Astrocyte of the spinal cord (primary cell): ENCODE measurements at regions not wholly inside any gene's neighbourhood (a gene's known extent, or its start where the extent isn't known, plus 50 kb on each side); places are given as distances from the start of the nearest gene placed in this dataset.
"Not testable (repeated sequence)": the region's sequence is repeated elsewhere in the genome, so short reads cannot be mapped to it uniquely, and the experiment has no call there.

Experiments used
- DNase-seq: peaks from one replicate; pipeline ENCODE4 v3.0.0; 2011; ENCODE audit warnings: low read depth, low spot score
- H3K4me3 ChIP-seq: 2 replicates; pipeline ENCODE4 v1.5.1; 2011; ENCODE audit warnings: low read depth, mild to moderate bottlenecking, low read length, moderate library complexity
- in situ Hi-C: cut with HindIII; loops from 2 replicates; pipeline ENCODE4 v1.10.0; 2017; ENCODE audit warnings: low sequenced_read_pairs

DNA sequence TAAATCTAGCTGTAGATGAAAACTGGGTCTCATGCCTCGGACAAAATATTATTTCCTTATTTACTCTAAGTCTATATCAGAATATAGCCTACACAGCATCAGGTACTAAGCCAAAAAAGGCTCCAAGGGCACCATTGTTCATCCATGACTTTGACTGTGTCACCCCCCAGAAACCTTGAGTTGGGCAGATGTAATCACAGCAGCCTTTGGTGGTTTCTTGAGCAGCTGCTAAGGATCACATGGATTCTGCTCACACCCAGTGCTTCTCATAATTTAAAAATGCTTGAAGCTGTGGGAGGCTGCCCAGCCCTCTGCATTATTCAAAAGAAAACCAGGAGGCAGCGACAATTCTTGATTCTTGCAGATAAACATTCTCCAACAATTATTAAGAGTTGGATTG, 293.5 kb upstream of the PLGLB2 start:
- in situ Hi-C loops, H3K4me3 ChIP-seq: not testable (repeated sequence)
- peak; percentile 65 for DNase-seq

DNA sequence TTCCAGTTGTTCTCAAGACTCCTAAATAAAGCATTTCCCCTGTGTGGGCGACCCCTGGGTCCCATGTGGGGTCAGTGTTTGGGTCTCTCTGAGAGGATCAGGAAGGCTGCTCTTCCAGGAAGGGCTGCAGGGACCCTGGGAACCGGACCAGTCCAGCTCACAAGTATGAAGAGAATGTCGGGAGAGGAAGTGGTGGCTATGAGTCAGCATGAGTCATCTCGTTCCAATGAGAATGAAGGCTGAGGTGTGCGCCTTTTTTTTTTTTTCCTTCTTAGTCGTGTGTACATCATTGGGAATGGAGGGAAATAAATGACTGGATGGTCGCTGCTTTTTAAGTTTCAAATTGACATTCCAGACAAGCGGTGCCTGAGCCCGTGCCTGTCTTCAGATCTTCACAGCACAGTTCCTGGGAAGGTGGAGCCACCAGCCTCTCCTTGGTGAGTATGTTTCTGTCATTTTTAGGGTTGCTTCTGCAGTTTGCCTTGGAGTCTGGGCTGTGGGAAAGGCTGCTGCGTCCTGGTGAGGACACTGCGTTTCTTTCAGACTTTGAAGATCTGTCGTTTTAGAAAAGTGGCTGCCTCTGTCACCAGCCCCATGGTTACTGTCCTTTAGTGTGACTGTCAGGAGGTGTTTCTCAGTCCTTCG, 292.6 kb upstream of the PLGLB2 start:
- peak overlapping the region; percentile 49 for H3K4me3 ChIP-seq
- in situ Hi-C loops, DNase-seq: not testable (repeated sequence)

DNA sequence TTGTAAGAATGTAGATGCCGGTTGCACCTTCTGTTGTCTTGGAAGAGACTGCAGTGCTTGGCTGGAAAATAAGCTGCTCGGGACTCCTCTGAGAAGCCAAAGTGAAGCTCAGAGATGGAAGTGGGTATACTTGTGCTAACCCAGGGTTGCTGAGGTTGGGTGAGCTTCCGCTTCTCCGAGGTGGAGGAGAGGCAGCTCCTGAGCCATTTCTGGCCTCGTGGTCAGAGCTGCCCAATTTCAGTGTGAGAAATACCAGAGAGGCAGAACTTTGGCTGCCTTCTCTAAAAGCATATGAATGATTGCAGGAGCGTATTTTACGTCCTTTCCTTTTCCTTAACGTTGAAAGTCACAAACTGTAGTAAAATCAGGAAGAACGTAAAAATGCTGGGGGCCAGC, 292.0 kb upstream of the PLGLB2 start:
- in situ Hi-C loops, DNase-seq: not testable (repeated sequence)
- H3K4me3 ChIP-seq: peak overlapping the region; percentile 49

DNA sequence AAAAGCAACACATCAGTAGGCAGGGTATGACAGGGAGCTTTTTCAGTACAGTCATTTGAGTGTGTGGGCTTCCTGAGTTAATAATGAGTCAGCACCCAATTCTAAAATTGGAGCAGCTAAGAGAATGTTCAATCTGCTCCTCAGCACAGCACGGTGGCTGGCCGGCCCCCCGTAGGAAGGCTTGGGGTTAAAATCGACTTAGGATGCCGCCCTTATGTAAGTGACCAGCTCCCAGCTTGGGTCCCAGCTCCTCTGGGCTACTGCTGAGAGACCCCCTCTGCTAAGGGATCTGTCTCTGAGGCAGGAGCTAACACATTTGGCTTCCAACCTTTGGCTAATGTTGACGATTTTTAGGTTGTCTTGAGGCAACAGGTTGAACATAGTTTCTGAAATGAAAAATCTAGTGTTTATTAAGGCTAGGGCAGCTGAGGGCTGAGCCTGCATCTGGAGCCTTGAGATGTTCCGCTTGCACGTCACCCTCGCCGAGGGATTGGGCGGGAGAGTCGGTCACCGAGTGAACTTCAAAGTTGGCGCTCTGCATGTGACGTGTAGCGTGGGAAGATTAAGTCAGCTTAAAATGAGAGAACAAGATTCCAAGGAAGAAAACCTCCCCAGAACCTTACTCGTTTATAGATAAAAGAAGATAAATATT, 291.3 kb upstream of the PLGLB2 start:
- in situ Hi-C loops: not testable (repeated sequence)
- H3K4me3 ChIP-seq: peak overlapping the region; percentile 48
- peak; percentile 57 for DNase-seq

DNA sequence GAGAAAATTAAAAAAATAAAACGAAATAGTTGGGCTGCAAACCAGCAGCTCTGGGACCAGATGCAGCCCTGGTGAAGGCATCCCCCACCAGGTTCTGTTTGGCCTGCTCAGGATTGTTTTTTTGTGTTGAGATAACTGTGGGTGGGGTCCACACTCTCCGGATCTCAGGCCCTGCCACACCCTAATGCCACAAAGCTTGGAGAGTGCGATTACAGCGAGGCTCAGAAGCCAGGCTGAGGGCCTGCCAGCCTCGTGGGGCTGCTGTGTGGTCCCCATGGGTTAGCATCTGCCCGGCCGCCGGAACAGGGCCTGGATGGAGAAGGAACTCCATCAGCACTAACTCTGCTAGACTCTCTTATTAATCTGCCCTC, 290.8 kb upstream of the PLGLB2 start:
- DNase-seq, H3K4me3 ChIP-seq, in situ Hi-C loops: not testable (repeated sequence)

DNA sequence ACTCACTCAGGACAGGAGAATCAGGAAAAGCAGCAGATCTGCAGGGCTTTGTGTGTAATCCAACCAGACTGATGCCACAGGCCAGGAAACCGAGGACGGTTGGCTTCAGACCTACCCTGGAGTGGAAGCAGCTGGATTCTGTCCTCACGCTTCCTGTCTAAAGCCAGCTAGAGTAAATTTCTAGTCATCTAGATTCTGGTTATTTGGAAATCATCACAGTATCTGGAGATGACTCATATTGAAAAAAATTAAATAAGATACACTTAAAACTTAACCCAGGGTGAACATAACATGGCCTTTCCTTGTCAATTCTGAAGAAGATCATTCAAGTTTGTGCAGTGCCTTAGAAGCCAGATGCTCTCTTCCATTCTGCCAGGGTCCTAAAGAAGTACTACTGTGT, 288.9 kb upstream of the PLGLB2 start:
- DNase-seq, H3K4me3 ChIP-seq, in situ Hi-C loops: not testable (repeated sequence)

DNA sequence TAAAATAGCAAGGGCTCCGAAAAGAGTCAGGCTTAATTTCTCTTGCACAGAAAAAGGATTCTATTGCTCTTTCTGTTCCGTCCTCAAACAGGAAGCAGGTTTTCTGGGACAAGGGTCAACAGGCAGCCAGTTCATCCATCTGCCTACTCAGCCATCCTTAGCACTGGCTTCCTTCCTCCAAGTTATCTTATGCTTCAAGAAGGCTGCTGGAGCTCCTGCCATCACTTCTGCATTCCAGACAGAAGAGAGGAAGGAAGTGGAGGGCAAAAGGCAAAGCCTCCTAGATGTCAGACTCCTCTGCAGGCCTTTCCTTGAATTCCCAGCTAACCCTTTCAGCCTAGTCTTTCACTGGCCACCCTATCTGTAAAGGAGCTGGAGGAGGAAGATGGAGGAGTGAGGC, 287.8 kb upstream of the PLGLB2 start:
- H3K4me3 ChIP-seq, in situ Hi-C loops, DNase-seq: not testable (repeated sequence)

DNA sequence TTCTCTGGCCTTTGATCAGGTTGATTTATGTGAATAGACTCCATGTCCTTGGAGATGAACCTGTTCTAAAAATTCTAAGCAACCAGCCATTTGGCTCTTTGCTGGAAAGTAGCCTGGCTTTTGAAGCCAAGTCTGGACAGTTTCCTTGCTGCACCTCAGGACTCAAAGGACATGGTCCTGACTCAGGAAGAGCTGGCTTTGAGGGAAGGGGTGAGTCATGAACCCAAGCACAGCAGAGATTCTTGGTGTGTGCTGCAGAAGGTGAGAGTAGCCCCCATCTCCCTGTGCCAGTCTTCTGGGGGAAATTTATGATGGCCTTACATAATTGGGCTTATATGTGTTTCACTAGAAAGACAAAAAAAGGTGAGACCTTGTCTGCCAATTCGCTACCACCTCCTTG, 287.2 kb upstream of the PLGLB2 start:
- H3K4me3 ChIP-seq, DNase-seq, in situ Hi-C loops: not testable (repeated sequence)

DNA sequence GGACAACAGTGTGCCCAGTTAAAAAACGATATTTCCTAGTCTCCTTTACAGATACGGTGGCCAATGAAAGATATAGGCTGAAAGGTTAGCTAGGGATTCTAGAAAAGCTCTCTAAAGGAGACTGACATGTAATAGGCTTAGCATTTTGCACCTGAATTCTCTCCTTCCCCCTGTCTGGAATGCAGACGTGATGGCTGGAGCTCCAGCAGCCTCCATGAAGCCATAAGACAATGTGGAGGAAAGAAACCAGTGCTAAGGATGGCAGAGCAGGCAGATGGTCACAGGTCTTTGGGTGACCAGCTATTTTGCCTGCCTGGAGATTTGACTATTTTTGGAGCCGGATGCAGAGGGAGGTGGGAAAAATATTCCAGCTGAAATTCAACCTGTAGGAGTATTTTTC, 286.2 kb upstream of the PLGLB2 start:
- in situ Hi-C loops, H3K4me3 ChIP-seq, DNase-seq: not testable (repeated sequence)

DNA sequence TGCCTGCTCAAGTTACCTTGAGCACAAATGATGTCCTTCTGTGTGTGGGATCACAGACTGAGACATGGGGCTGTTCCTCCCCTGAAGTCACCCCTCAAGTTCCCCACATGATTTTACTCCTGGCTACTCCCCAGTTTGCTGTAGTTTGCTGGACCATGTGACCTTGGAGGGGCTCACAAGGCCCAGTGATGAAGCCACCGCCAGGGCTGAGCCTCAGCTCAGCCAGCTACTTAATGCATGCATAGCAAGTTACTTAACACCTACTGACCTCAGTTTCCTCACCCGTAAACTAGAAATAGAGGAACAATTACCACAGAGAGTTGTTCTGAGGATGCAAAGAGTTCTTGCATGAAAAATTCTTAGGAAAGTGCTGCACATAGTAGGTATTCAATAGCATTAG, 283.7 kb upstream of the PLGLB2 start:
- in situ Hi-C loops, H3K4me3 ChIP-seq, DNase-seq: not testable (repeated sequence)

DNA sequence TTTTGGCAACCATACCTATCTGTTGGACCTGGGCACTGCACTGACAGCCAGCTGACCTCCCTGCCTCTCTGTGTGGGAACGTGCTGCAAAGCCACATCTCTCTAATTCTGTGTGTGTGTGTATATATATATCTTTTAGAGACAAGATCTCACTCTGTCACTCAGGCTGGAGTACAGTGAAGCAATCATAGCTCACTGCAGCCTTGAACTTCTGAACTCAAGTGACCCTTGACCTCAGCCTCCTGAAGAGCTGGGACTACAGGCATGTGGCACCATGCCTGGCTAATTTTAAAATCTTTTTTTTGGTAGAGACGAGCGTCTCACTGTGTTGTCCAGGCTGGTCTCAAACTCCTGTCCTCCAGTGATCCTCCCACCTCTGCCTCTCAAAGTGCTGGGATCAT, 282.2 kb upstream of the PLGLB2 start:
- in situ Hi-C loops, DNase-seq, H3K4me3 ChIP-seq: not testable (repeated sequence)

DNA sequence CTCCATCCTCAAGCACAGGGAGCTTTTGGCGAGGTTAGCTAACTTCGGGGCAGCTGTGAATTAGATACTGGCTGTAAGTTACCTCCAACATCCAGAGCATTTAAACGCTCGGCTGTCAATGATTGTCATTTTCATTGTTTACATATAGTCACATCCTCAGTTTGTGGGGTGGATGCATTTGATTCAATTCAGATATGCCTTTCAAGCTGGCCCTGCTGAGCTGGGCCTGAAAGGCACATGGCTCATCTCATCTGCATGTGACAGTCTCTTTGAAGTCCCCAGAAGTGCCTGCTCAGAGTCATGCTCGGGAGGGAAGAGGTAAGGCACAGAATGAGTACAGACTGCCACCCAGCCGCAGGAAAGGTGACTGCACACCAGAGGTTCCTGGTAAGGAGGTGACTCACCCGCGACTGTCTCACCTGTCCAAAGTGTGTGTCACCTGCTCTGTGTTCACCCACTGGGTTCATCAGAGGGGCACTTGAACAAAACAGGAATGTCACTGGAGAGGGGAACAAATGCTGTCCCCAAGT, 281.2 kb upstream of the PLGLB2 start:
- DNase-seq, in situ Hi-C loops: not testable (repeated sequence)

DNA sequence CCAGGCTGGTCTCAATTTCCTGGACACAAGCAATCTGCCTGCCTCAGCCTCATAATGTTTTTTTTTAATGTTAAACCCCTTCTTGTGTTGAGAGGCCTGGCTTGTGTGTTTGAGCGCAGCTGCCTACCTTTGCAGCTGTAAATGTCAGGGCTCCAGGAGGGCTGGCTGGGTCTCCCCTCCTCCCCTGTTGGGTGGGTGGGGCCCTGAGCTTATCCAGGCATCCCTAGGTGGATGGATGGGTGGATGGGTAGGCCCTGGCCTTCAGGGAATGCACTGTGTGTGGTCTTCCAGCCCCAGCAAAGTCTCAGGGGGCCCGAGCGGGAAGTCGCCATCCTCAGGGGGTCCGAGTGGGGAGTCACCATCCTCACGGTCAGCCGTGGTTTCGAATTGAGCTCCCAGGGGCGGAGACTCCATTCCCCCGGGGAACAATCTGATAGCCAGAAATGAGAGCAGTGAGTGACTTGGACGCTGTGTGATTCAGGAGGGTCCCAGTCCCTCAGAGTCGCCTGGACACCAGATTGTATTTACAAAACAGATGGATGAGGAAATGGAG, 279.4 kb upstream of the PLGLB2 start:
- DNase-seq, H3K4me3 ChIP-seq, in situ Hi-C loops: not testable (repeated sequence)

More for the DNA sequence above, 281.2 kb upstream of the PLGLB2 start:
- not testable (repeated sequence) for H3K4me3 ChIP-seq

DNA sequence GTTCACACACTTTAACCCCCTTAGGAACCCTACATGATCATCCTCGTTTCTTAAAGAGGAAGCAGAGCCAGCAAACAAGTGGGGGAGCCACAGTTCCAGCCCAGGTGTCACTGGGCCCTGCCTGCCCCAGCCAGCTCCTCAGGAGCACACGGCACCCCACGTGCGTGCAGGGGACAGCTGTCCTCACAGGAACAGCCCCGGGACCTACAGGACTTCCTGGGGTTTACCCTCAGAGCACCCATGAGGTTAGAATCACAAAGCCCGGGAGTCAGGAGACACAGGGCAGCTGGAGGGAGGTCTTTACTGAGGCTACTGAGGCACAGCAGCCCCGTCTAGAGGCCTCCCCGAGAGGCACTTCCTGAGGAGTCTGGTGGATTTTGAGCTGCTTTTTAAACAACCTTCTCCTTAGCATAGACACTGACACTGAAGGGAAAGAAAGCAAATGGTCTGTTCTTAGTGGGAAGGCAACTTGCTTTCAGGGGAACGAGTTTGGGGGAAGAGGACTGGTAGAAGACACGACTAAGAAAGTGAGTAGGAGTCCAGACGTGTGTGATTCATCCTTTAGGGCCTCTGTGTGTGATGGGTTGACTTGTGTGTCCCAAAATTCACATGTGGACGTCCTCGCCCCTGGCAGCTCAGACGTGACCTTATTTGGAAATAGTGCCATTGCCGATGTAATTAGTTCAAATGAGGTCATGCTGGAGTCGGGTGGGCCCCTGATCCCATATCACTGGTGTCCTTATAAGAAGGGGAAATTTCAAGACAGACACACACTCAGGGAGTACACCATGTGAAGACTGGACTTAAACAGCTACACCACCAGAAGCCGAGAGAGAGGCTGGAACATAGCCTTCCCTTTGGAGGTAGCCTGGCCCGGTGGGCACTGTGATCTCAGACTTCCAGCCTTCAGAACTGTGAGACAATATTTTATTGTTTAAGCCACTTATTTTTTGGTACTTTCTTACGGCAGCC, 278.4 kb upstream of the PLGLB2 start:
- in situ Hi-C loops: not testable (repeated sequence)
- peak; percentile 20 for DNase-seq

DNA sequence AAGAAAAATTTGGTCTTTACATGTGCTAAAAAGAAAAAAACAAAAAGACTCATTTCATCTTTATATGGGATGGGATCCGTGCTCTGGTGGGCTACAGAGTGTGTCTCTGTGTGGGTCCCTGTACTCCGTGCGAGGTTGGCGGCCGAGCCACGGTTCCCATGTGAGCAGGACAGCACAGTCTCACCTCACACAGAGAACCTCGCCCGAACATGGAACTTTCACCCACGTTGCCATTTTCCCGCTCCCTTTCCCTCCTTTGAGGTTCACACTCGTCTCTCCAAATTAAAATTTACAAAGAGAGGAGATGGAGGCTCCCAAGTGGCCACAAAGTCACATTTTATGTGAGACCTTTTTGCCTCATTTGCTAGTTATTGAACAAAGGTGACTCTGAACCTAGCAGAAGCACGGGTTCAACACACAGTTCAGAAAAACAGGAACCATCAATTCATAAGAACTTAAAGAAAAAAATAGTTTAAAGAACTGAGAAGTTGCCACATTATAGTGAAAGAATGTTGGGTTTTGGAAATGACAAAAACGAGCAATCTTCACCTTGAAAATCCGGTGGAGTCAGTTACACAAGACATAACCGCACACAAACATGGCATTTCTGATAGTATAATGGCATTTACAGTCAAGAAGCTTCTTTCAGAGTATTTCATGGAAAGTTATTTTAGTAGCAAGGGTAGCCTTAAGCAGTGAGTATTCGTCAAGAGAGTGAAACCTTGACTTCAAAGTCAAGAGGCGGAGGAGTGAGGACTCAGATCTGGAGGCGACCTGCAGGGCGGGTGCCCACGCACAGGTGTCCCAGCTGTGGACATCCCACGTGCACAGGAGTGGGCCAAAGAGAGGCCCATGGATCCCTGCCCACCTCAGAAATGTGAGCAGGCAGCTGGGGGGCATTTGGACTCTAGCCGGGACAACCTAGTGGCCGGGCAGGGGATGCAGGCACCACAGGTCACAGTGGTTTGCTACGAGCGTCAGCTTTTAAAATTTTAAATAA, 277.2 kb upstream of the PLGLB2 start:
- DNase-seq, in situ Hi-C loops, H3K4me3 ChIP-seq: not testable (repeated sequence)

More for the DNA sequence above, 278.4 kb upstream of the PLGLB2 start:
- not testable (repeated sequence) for H3K4me3 ChIP-seq

DNA sequence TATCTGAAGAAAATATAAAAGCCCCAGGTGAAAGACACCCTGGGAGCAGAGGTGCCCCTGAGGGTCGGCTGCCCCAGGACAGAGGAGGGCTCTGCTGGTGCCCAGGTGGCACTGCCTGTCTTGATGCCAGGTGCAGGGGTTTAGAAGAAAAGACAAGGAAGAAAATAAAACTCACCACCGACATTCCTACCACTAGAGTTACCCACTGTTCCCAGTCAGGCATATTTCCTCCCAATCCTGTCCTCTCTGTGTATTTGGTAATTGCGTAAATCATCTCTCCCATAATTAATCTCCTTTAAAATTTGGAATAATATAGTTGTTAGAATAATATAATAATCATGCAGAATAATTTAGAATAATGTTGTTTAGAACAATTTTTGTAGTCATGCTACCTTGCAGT, 276.4 kb upstream of the PLGLB2 start:
- in situ Hi-C loops, DNase-seq, H3K4me3 ChIP-seq: not testable (repeated sequence)
